Activated CD4-positive, alpha-beta T cell treated with anti-CD3 and anti-CD28 coated beads, Interleukin-2, amount 50 U/mL, for 24 hours (primary cell): ENCODE measurements at regions not wholly inside any gene's neighbourhood (a gene's known extent, or its start where the extent isn't known, plus 50 kb on each side); places are given as distances from the start of the nearest gene placed in this dataset.

Source experiments
- DNase-seq, 2 donors: peaks; one replicate each; pipeline ENCODE4 v3.0.0-alpha.2; 2020; ENCODE audit warnings: low read depth in 1 of 2, low spot score in 1 of 2

DNA sequence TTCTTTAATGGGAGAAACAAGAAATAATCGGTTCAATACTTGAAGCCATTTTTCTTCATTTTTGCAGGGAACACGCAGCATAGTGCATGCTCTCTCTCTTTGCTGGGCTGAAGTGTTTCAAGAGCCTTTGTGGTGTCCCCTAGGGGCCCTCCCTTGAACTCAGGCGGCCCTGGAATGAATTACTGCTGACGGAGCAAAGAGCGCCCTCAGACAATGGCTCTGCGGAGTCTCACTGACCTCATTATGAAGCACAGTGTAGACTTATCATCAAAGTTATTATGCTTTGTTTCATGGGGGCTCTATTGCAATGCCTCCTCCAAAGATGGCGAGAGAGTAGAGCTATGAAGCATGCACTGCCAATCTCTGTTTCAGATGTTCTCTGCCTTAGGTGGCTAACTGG lies 64.8 kb upstream of the ADCY2 start:
- DNase-seq, result no peak
